H1 (cell line): ENCODE measurements at regions not wholly inside any gene's neighbourhood (a gene's known extent, or its start where the extent isn't known, plus 50 kb on each side); places are given as distances from the start of the nearest gene placed in this dataset.

ENCODE experiments used
- BRCA1 ChIP-seq: IDR thresholded peaks from 2 replicates; pipeline ENCODE4 v1.6.1; 2012; ENCODE audit warnings: low read depth, low read length, improper control_type of control experiment
- CTCF ChIP-seq, 3 experiments: IDR thresholded peaks; 1 replicate in 2 of 3; 2 replicates in 1 of 3; pipeline versions ENCODE4 v1.5.1 to v1.6.1; 2011; ENCODE audit warnings: low read length in 3 of 3, mild to moderate bottlenecking in 3 of 3, inconsistent platforms in 2 of 3, low read depth in 1 of 3, moderate library complexity in 1 of 3; ENCODE audit not compliant: insufficient read depth in 1 of 3; ENCODE audit errors: control extremely low read depth in 1 of 3
- SUZ12 ChIP-seq: fragments of 200-600 bp; sonication (generic); IDR thresholded peaks from 2 replicates; pipeline ENCODE4 v1.6.1; 2012; ENCODE audit warnings: mild to moderate bottlenecking, inconsistent platforms, low read length, moderate library complexity, mixed read lengths
- TEAD4 ChIP-seq: IDR thresholded peaks from 2 replicates; pipeline ENCODE4 v1.6.1; 2012; ENCODE audit warnings: low read depth, low read length, inconsistent platforms, mixed read lengths

GRCh38 chr2:23306401-23306800 lies 78.6 kb upstream of the KLHL29 start:
- TF ChIP-seq BRCA1 = no peak
- TF ChIP-seq SUZ12 = no peak
- TF ChIP-seq CTCF (IDR thresholded peaks at IDR 0.05; ENCODE audit: control extremely low read depth in 1 of 3, insufficient read depth in 1 of 3, low read depth in 1 of 3, low read length in 3 of 3) = no peak
- no peak for TF ChIP-seq TEAD4
